Tibial nerve (tissue), 4 donors: ENCODE measurements at regions not wholly inside any gene's neighbourhood (a gene's known extent, or its start where the extent isn't known, plus 50 kb on each side); places are given as distances from the start of the nearest gene placed in this dataset.

Source experiments
- CTCF ChIP-seq, 5 experiments: fragments of 200-600 bp in 3 of 5; fragments of 450-650 bp in 2 of 5; sonication (generic) in 3 of 5; IDR thresholded peaks; one replicate each; pipeline ENCODE4 v1.5.1; 2016 to 2019; ENCODE audit warnings: antibody characterized with exemption in 5 of 5, mild to moderate bottlenecking in 3 of 5, moderate library complexity in 2 of 5
- EP300 ChIP-seq, 2 donors: sonication (generic); formaldehyde crosslinking; IDR thresholded peaks; one replicate each; pipeline ENCODE4 v1.6.1; 2017; ENCODE audit warnings: antibody characterized with exemption in 2 of 2, mild to moderate bottlenecking in 1 of 2
- POLR2A ChIP-seq, 2 donors: fragments of 450-650 bp; IDR thresholded peaks; one replicate each; pipeline ENCODE4 v1.6.1; 2017; ENCODE audit warnings: antibody characterized with exemption in 2 of 2, mild to moderate bottlenecking in 2 of 2, moderate library complexity in 2 of 2

- no peak for TF ChIP-seq POLR2A (IDR thresholded peaks at IDR 0.05)
- no peak for TF ChIP-seq CTCF (IDR thresholded peaks at IDR 0.05)
- TF ChIP-seq EP300 (IDR thresholded peaks at IDR 0.05): no peak
These were observed 116.3 kb downstream of the ACAA2 start for GRCh38 chr18:49697049-49697448.
